ENCODE measurements at regions not wholly inside any gene's neighbourhood (a gene's known extent, or its start where the extent isn't known, plus 50 kb on each side); places are given as distances from the start of the nearest gene placed in this dataset.

GRCh38 chr3:166759736-166760513, 620.2 kb downstream of the ZBBX start:
- Histone ChIP-seq H3K27ac (ENCODE audit: low read depth, low read length, poor library complexity, severe bottlenecking) (no peak overlapping the region), H3K4me3 (ENCODE audit: low read depth, low read length, poor library complexity, severe bottlenecking) (no peak overlapping the region), H3K36me3 (ENCODE audit: insufficient read depth, low read length, poor library complexity, severe bottlenecking) (no peaks in the 10 kb centered on the region), H3K4me1 (ENCODE audit: insufficient read depth, low read length, poor library complexity, severe bottlenecking) (no peaks in the 10 kb centered on the region), H3K27me3 (replicated peaks; ENCODE audit: insufficient read depth, low read depth, low read length, poor library complexity) (no peaks in the 10 kb centered on the region), H3K9me3 (ENCODE audit: low read depth, low read length, poor library complexity, severe bottlenecking) (peaks cover 13% of the 10 kb centered on the region)
- ChIA-PET CTCF (no interaction called here), POLR2A (ENCODE audit: low non-redundant PET) (no interaction called here)
- TF ChIP-seq EZH2 (IDR thresholded peaks at IDR 0.05; ENCODE audit: borderline replicate concordance, low read depth, low read length, poor library complexity, severe bottlenecking) (no peak), CTCF (conservative IDR thresholded peaks at IDR 0.05; ENCODE audit: low read depth, low read length) (no peak)
- DNase-seq (ENCODE audit: low spot score) = no peak
- BruUV-seq (replicated peaks) = no TSS peak
- intact Hi-C loops (cut with micrococcal nuclease; ENCODE audit: unreplicated experiment) = no loop called here

- no TSS peak for BruUV-seq (replicated peaks)
Observed at GRCh38 chr3:166752214-166752613, 627.9 kb downstream of the ZBBX start.

GRCh38 chr3:166743481-166744134, 636.5 kb downstream of the ZBBX start:
- TF ChIP-seq EZH2 (IDR thresholded peaks at IDR 0.05; ENCODE audit: borderline replicate concordance, low read depth, low read length, poor library complexity, severe bottlenecking) = no peak
- TF ChIP-seq CTCF (conservative IDR thresholded peaks at IDR 0.05; ENCODE audit: low read depth, low read length) = no peak
- no peaks in the 10 kb centered on the region for H3K4me1 ChIP-seq (ENCODE audit: insufficient read depth, low read length, poor library complexity, severe bottlenecking)
- BruUV-seq (replicated peaks) = no TSS peak
- no peak overlapping the region for H3K27ac ChIP-seq (ENCODE audit: low read depth, low read length, poor library complexity, severe bottlenecking)
- intact Hi-C loops (cut with micrococcal nuclease; ENCODE audit: unreplicated experiment) = no loop called here
- no peaks in the 10 kb centered on the region for H3K9me3 ChIP-seq (ENCODE audit: low read depth, low read length, poor library complexity, severe bottlenecking)
- POLR2A ChIA-PET (ENCODE audit: low non-redundant PET) = no interaction called here
- no peak for DNase-seq (ENCODE audit: low spot score)
- H3K4me3 ChIP-seq (ENCODE audit: low read depth, low read length, poor library complexity, severe bottlenecking) = no peak overlapping the region
- H3K36me3 ChIP-seq (ENCODE audit: insufficient read depth, low read length, poor library complexity, severe bottlenecking) = no peaks in the 10 kb centered on the region
- CTCF ChIA-PET = no interaction called here
- H3K27me3 ChIP-seq (replicated peaks; ENCODE audit: insufficient read depth, low read depth, low read length, poor library complexity) = no peaks in the 10 kb centered on the region

More at GRCh38 chr3:166752214-166752613, 627.9 kb downstream of the ZBBX start:
- TF ChIP-seq CTCF (conservative IDR thresholded peaks at IDR 0.05; ENCODE audit: low read depth, low read length) (no peak), EZH2 (IDR thresholded peaks at IDR 0.05; ENCODE audit: borderline replicate concordance, low read depth, low read length, poor library complexity, severe bottlenecking) (no peak)
- Histone ChIP-seq H3K4me3 (ENCODE audit: low read depth, low read length, poor library complexity, severe bottlenecking) (no peak overlapping the region), H3K4me1 (ENCODE audit: insufficient read depth, low read length, poor library complexity, severe bottlenecking) (no peaks in the 10 kb centered on the region), H3K27ac (ENCODE audit: low read depth, low read length, poor library complexity, severe bottlenecking) (no peak overlapping the region), H3K9me3 (ENCODE audit: low read depth, low read length, poor library complexity, severe bottlenecking) (peaks cover 18% of the 10 kb centered on the region), H3K36me3 (ENCODE audit: insufficient read depth, low read length, poor library complexity, severe bottlenecking) (no peaks in the 10 kb centered on the region), H3K27me3 (replicated peaks; ENCODE audit: insufficient read depth, low read depth, low read length, poor library complexity) (no peaks in the 10 kb centered on the region)
- no peak for DNase-seq (ENCODE audit: low spot score)
- POLR2A ChIA-PET (ENCODE audit: low non-redundant PET) = no interaction called here
- intact Hi-C loops (cut with micrococcal nuclease; ENCODE audit: unreplicated experiment) = no loop called here
- CTCF ChIA-PET = no interaction called here

Data from A673 (cell line).